Spleen (tissue), 7 donors: ENCODE measurements at regions not wholly inside any gene's neighbourhood (a gene's known extent, or its start where the extent isn't known, plus 50 kb on each side); places are given as distances from the start of the nearest gene placed in this dataset.

ENCODE experiments used
- POLR2A ChIP-seq, 3 donors: fragments of 450-650 bp; IDR thresholded peaks; one replicate each; pipeline ENCODE4 v1.5.1; 2017; ENCODE audit warnings: antibody characterized with exemption in 3 of 3, mild to moderate bottlenecking in 1 of 3
- POLR2AphosphoS5 ChIP-seq, 3 donors: sonication (generic); formaldehyde crosslinking; IDR thresholded peaks; one replicate each; pipeline ENCODE4 v1.5.1; 2017; ENCODE audit warnings: antibody characterized with exemption in 3 of 3
- TF ChIP-seq, protein P1 (sequence below), 11 experiments: fragments of 200-600 bp in 7 of 11; fragments of 450-650 bp in 4 of 11; sonication (generic) in 4 of 11; IDR thresholded peaks in 8 of 11; conservative IDR thresholded peaks in 3 of 11; 1 replicate in 7 of 11; 2 replicates in 4 of 11; pipeline versions ENCODE4 v1.4.0 to v1.8.0; 2016 to 2021; ENCODE audit warnings: antibody characterized with exemption in 11 of 11, inconsistent platforms in 4 of 11, mild to moderate bottlenecking in 1 of 11
- donor health status: DM: no; HTN: no; CAD: no; lungs with moderate emphysema.
- donor health status: DM: no; HTN: no; CAD: no.
- donor health status: DM: no; HTN: no; CAD: no.

DNA sequence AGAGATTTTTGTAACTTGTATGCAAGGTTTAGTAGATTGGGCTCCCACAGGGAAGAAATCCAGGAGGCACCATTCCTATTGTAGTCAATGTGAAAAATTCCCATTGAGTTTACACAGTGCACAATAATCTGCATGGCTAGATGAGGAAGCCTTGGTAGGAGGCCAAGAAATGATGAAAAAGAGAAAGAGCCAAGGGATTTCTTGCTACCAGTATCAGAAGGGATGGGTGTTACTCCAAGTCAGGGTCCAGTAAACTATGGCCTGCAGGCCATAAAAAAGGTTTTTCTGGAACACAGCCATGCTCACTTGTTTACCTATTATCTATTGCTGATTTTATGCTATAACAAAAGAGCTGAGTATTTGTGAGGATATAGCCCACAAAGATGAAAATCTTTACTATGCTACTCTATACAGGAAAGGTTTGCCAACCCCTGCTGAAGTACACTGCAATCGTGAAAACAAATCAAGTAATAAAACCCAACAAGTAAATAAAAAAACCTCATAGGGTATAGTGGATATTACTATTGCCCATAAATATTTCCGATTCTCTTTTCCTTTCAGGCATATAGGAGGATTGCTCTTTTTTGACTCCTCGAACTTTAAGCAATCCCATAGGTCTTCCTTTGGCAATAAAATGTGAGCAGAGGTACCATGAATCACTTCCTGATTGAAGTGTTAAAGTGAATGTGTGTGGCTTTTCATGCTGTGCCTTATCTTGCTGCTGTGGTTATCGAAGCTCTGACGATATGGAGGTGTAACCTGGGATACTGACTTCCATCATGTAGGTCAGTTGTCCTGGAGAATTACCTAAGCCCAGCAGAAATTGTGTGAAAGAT, 256.3 kb upstream of the MAGI2 start:
- TF ChIP-seq, protein P1, sequence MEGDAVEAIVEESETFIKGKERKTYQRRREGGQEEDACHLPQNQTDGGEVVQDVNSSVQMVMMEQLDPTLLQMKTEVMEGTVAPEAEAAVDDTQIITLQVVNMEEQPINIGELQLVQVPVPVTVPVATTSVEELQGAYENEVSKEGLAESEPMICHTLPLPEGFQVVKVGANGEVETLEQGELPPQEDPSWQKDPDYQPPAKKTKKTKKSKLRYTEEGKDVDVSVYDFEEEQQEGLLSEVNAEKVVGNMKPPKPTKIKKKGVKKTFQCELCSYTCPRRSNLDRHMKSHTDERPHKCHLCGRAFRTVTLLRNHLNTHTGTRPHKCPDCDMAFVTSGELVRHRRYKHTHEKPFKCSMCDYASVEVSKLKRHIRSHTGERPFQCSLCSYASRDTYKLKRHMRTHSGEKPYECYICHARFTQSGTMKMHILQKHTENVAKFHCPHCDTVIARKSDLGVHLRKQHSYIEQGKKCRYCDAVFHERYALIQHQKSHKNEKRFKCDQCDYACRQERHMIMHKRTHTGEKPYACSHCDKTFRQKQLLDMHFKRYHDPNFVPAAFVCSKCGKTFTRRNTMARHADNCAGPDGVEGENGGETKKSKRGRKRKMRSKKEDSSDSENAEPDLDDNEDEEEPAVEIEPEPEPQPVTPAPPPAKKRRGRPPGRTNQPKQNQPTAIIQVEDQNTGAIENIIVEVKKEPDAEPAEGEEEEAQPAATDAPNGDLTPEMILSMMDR (IDR thresholded peaks at IDR 0.05 in 8 of 11, conservative IDR thresholded peaks at IDR 0.05 in 3 of 11), result no peak
- no peak for TF ChIP-seq POLR2A (IDR thresholded peaks at IDR 0.05)
- no peak for TF ChIP-seq POLR2AphosphoS5 (IDR thresholded peaks at IDR 0.05)
